Activated CD8-positive, alpha-beta T cell treated with anti-CD3 and anti-CD28 coated beads for 36 hours (primary cell): ENCODE measurements at regions not wholly inside any gene's neighbourhood (a gene's known extent, or its start where the extent isn't known, plus 50 kb on each side); places are given as distances from the start of the nearest gene placed in this dataset.

Source experiments
- ATAC-seq: fragments of 200-7000 bp; cut with Tn5 transposase; one replicate; pipeline ENCODE4 v1.10.0; 2021; ENCODE audit warnings: mild to moderate bottlenecking, moderate library complexity
- CTCF ChIA-PET: fragments of 350-600 bp; sonication (Branson Sonifier 250); formaldehyde crosslinking; loops from one replicate; lab custom pipeline; 2021; ENCODE audit warnings: antibody characterized with exemption; lab: Charles Lee
- POLR2A ChIA-PET: fragments of 350-600 bp; sonication (Branson Sonifier 250); formaldehyde crosslinking; loops from one replicate; lab custom pipeline; 2021; ENCODE audit warnings: antibody characterized with exemption; lab: Charles Lee
- DNase-seq: peaks from one replicate; pipeline ENCODE4 v3.0.0-alpha.2; 2020
- H3K27ac Mint-ChIP-seq: one replicate; pipeline ENCODE4 v1.8.0; 2021; ENCODE audit warnings: mild to moderate bottlenecking, mixed read lengths
- H3K27me3 Mint-ChIP-seq: one replicate; pipeline ENCODE4 v1.8.0; 2021; ENCODE audit warnings: mixed read lengths
- H3K36me3 Mint-ChIP-seq: one replicate; pipeline ENCODE4 v1.8.0; 2021; ENCODE audit warnings: low read depth, mixed read lengths
- H3K4me1 Mint-ChIP-seq: one replicate; pipeline ENCODE4 v1.8.0; 2021; ENCODE audit warnings: low read depth, mixed read lengths
- H3K4me3 Mint-ChIP-seq: one replicate; pipeline ENCODE4 v1.8.0; 2021; ENCODE audit warnings: mild to moderate bottlenecking, moderate library complexity, mixed read lengths
- H3K9me3 Mint-ChIP-seq: one replicate; pipeline ENCODE4 v1.8.0; 2021; ENCODE audit warnings: mixed read lengths
- CTCF ChIP-seq: fragments of 200-600 bp; IDR thresholded peaks from one replicate; pipeline ENCODE4 v1.8.0; 2022; ENCODE audit warnings: antibody characterized with exemption, mild to moderate bottlenecking
- intact Hi-C: fragments of 100-400 bp; cut with micrococcal nuclease; formaldehyde crosslinking; loops from one replicate; pipeline ENCODE4 v1.10.0; 2022

- no peak for ATAC-seq
- DNase-seq = no peak
- Mint-ChIP-seq H3K4me1 (peaks cover 8% of the 10 kb centered on the region), H3K27me3 (no peaks in the 10 kb centered on the region), H3K36me3 (no peaks in the 10 kb centered on the region), H3K27ac (no peak overlapping the region), H3K9me3 (peaks cover 3% of the 10 kb centered on the region), H3K4me3 (no peak overlapping the region)
- CTCF ChIA-PET = interaction anchor here (1.0 to 1.6 kb wide), 2 partner anchors 11 to 59 kb away, joined by 3 to 4 read pairs; no protein-coding TSS in a partner anchor
- POLR2A ChIA-PET = no interaction called here
- intact Hi-C loops = no loop called here
- TF ChIP-seq CTCF = no peak
Measured at GRCh38 chr4:78671903-78672815, 104.0 kb upstream of the BMP2K start.

- Mint-ChIP-seq H3K9me3 (peaks cover 3% of the 10 kb centered on the region), H3K27me3 (no peaks in the 10 kb centered on the region), H3K27ac (no peak overlapping the region), H3K4me3 (no peak overlapping the region), H3K4me1 (no peaks in the 10 kb centered on the region), H3K36me3 (no peaks in the 10 kb centered on the region)
- ATAC-seq (no peak), DNase-seq (no peak)
- TF ChIP-seq CTCF = no peak
- ChIA-PET POLR2A (no interaction called here), CTCF (interaction anchor here (1.0 kb wide), 1 partner anchor 21 kb away, joined by 3 read pairs; no protein-coding TSS in a partner anchor)
- intact Hi-C loops = no loop called here
Measured at GRCh38 chr4:78673337-78673736, 102.8 kb upstream of the BMP2K start.

- no peak for TF ChIP-seq CTCF
- H3K9me3 Mint-ChIP-seq = peaks cover 3% of the 10 kb centered on the region
- intact Hi-C loops = no loop called here
- H3K27me3 Mint-ChIP-seq = no peaks in the 10 kb centered on the region
- DNase-seq (no peak), ATAC-seq (no peak)
- ChIA-PET CTCF (interaction anchor here (1.5 kb wide), 1 partner anchor 31 kb away, joined by 3 read pairs; no protein-coding TSS in a partner anchor), POLR2A (no interaction called here)
- H3K4me3 Mint-ChIP-seq = no peak overlapping the region
- H3K4me1 Mint-ChIP-seq = no peaks in the 10 kb centered on the region
- H3K36me3 Mint-ChIP-seq = no peaks in the 10 kb centered on the region
- no peak overlapping the region for H3K27ac Mint-ChIP-seq
Measured at GRCh38 chr4:78675325-78675724, 100.8 kb upstream of the BMP2K start.

- Mint-ChIP-seq H3K27me3 (no peaks in the 10 kb centered on the region), H3K9me3 (no peaks in the 10 kb centered on the region), H3K4me1 (no peaks in the 10 kb centered on the region), H3K36me3 (no peaks in the 10 kb centered on the region), H3K27ac (no peak overlapping the region), H3K4me3 (no peak overlapping the region)
- intact Hi-C loops = no loop called here
- no peak for TF ChIP-seq CTCF
- no peak for ATAC-seq
- POLR2A ChIA-PET = no interaction called here
- DNase-seq = no peak
- CTCF ChIA-PET = interaction anchor here (0.6 kb wide), 1 partner anchor 26 kb away, joined by 3 read pairs; no protein-coding TSS in a partner anchor
Measured at GRCh38 chr4:78682070-78682469, 94.1 kb upstream of the BMP2K start.

GRCh38 chr4:78683352-78683751 is 92.8 kb upstream of the BMP2K start:
- Mint-ChIP-seq H3K27me3 (no peaks in the 10 kb centered on the region), H3K4me1 (no peaks in the 10 kb centered on the region), H3K9me3 (no peaks in the 10 kb centered on the region), H3K4me3 (no peak overlapping the region), H3K27ac (no peak overlapping the region), H3K36me3 (no peaks in the 10 kb centered on the region)
- ATAC-seq (no peak), DNase-seq (no peak)
- ChIA-PET CTCF (interaction anchor here (0.7 kb wide), 1 partner anchor 24 kb away, joined by 3 read pairs; no protein-coding TSS in a partner anchor), POLR2A (no interaction called here)
- intact Hi-C loops = no loop called here
- no peak for TF ChIP-seq CTCF
